ENCODE measurements at regions not wholly inside any gene's neighbourhood (a gene's known extent, or its start where the extent isn't known, plus 50 kb on each side); places are given as distances from the start of the nearest gene placed in this dataset.

GRCh38 chr12:23221926-23222325 is 597.0 kb downstream of the ETNK1 start:
- DNase-seq (ENCODE audit: low spot score): no peak
- TF ChIP-seq, protein P1, sequence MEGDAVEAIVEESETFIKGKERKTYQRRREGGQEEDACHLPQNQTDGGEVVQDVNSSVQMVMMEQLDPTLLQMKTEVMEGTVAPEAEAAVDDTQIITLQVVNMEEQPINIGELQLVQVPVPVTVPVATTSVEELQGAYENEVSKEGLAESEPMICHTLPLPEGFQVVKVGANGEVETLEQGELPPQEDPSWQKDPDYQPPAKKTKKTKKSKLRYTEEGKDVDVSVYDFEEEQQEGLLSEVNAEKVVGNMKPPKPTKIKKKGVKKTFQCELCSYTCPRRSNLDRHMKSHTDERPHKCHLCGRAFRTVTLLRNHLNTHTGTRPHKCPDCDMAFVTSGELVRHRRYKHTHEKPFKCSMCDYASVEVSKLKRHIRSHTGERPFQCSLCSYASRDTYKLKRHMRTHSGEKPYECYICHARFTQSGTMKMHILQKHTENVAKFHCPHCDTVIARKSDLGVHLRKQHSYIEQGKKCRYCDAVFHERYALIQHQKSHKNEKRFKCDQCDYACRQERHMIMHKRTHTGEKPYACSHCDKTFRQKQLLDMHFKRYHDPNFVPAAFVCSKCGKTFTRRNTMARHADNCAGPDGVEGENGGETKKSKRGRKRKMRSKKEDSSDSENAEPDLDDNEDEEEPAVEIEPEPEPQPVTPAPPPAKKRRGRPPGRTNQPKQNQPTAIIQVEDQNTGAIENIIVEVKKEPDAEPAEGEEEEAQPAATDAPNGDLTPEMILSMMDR (IDR thresholded peaks at IDR 0.05; ENCODE audit: unreplicated experiment): no peak
- Mint-ChIP-seq H3K9me3 (ENCODE audit: unreplicated experiment) (no peaks in the 10 kb centered on the region), H3K36me3 (ENCODE audit: low read depth, unreplicated experiment) (no peaks in the 10 kb centered on the region), H3K4me3 (ENCODE audit: unreplicated experiment) (no peak overlapping the region), H3K27ac (ENCODE audit: unreplicated experiment) (no peak overlapping the region), H3K4me1 (ENCODE audit: unreplicated experiment) (no peaks in the 10 kb centered on the region), H3K27me3 (ENCODE audit: unreplicated experiment) (no peaks in the 10 kb centered on the region)

DNA sequence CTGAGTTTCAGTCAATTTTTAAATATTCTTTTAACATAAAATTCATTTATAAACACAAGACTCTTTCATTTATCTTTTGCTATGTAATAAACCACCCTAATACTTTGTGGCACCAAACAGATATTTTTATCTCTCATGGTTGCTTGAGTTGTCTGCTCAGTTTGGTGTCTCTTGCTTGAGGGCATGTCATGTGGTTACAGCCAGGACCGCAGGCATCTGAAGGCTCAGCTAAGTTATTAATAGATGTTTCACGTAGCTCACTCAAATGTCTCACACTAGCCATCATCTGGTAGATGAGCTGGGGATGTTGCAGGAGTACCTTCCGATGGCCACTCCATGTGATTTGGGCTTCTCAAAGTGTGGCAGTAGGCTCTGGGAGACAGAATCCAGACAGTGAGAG is 597.8 kb downstream of the ETNK1 start:
- Mint-ChIP-seq H3K4me1 (ENCODE audit: unreplicated experiment) (no peaks in the 10 kb centered on the region), H3K27ac (ENCODE audit: unreplicated experiment) (no peak overlapping the region), H3K9me3 (ENCODE audit: unreplicated experiment) (no peaks in the 10 kb centered on the region), H3K27me3 (ENCODE audit: unreplicated experiment) (no peaks in the 10 kb centered on the region), H3K36me3 (ENCODE audit: low read depth, unreplicated experiment) (no peaks in the 10 kb centered on the region), H3K4me3 (ENCODE audit: unreplicated experiment) (no peak overlapping the region)
- no peak for DNase-seq (ENCODE audit: low spot score)
- TF ChIP-seq, protein P1 (IDR thresholded peaks at IDR 0.05; ENCODE audit: unreplicated experiment): no peak

- no peak for DNase-seq (ENCODE audit: low spot score)
- no peaks in the 10 kb centered on the region for H3K36me3 Mint-ChIP-seq (ENCODE audit: low read depth, unreplicated experiment)
- TF ChIP-seq, protein P1 (IDR thresholded peaks at IDR 0.05; ENCODE audit: unreplicated experiment): no peak
- no peak overlapping the region for H3K27ac Mint-ChIP-seq (ENCODE audit: unreplicated experiment)
- no peaks in the 10 kb centered on the region for H3K4me1 Mint-ChIP-seq (ENCODE audit: unreplicated experiment)
- H3K9me3 Mint-ChIP-seq (ENCODE audit: unreplicated experiment): no peaks in the 10 kb centered on the region
- H3K27me3 Mint-ChIP-seq (ENCODE audit: unreplicated experiment): no peaks in the 10 kb centered on the region
- no peak overlapping the region for H3K4me3 Mint-ChIP-seq (ENCODE audit: unreplicated experiment)
Observed at GRCh38 chr12:23228101-23228500, 603.1 kb downstream of the ETNK1 start.

- H3K27me3 Mint-ChIP-seq (ENCODE audit: unreplicated experiment): no peaks in the 10 kb centered on the region
- H3K36me3 Mint-ChIP-seq (ENCODE audit: low read depth, unreplicated experiment): no peaks in the 10 kb centered on the region
- DNase-seq (ENCODE audit: low spot score): no peak
- H3K9me3 Mint-ChIP-seq (ENCODE audit: unreplicated experiment): no peaks in the 10 kb centered on the region
- no peaks in the 10 kb centered on the region for H3K4me1 Mint-ChIP-seq (ENCODE audit: unreplicated experiment)
- H3K4me3 Mint-ChIP-seq (ENCODE audit: unreplicated experiment): no peak overlapping the region
- H3K27ac Mint-ChIP-seq (ENCODE audit: unreplicated experiment): no peak overlapping the region
- TF ChIP-seq, protein P1 (IDR thresholded peaks at IDR 0.05; ENCODE audit: unreplicated experiment): no peak
Observed at GRCh38 chr12:23230899-23231298, 605.9 kb downstream of the ETNK1 start.

GRCh38 chr12:23236066-23236780 is 611.3 kb downstream of the ETNK1 start:
- no peaks in the 10 kb centered on the region for H3K27me3 Mint-ChIP-seq (ENCODE audit: unreplicated experiment)
- H3K27ac Mint-ChIP-seq (ENCODE audit: unreplicated experiment): no peak overlapping the region

More at GRCh38 chr12:23236066-23236780, 611.3 kb downstream of the ETNK1 start:
- TF ChIP-seq, protein P1 (IDR thresholded peaks at IDR 0.05; ENCODE audit: unreplicated experiment): no peak
- no peak for DNase-seq (ENCODE audit: low spot score)
- no peaks in the 10 kb centered on the region for H3K36me3 Mint-ChIP-seq (ENCODE audit: low read depth, unreplicated experiment)
- no peak overlapping the region for H3K4me3 Mint-ChIP-seq (ENCODE audit: unreplicated experiment)
- no peaks in the 10 kb centered on the region for H3K9me3 Mint-ChIP-seq (ENCODE audit: unreplicated experiment)
- H3K4me1 Mint-ChIP-seq (ENCODE audit: unreplicated experiment): no peaks in the 10 kb centered on the region

Measured in endothelial cell (in vitro differentiated cells).